ENCODE measurements at regions not wholly inside any gene's neighbourhood (a gene's known extent, or its start where the extent isn't known, plus 50 kb on each side); places are given as distances from the start of the nearest gene placed in this dataset.

DNA sequence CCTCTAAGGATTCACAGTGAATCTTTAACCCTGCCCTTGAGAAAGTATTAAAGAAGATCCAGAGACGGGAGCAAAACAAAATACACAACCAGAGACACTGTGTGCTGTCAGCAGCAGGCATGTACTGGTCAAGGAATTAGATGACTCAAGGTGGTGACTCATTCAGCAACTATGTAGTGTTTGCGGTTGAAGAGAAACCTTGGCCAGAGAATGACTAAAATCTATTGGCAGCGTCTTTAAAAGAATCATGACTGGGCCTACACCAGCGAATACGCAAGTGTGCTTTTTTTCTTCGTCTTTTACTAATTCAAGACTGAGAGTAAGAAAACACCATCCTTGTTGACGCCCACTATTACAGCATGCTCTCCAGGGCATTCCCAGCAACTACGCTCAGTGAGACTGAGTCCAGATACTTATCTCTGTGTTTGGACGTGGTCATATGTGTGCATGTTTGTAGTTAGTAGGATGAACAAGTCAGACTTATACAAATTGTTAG is 72.4 kb upstream of the BACH2 start:
- DNase-seq (peak; percentile 43 to 66), FAIRE-seq (no peak)
- Histone ChIP-seq H3K9me3 (ENCODE audit: control insufficient read depth in 2 of 2, insufficient read depth in 1 of 2, low read depth in 1 of 2, low read length in 1 of 2) (no peaks in the 10 kb centered on the region), H3K27me3 (ENCODE audit: control insufficient read depth in 3 of 3, insufficient read depth in 3 of 3, low read length in 3 of 3) (no peaks in the 10 kb centered on the region), H3K4me1 (ENCODE audit: control insufficient read depth in 3 of 3, insufficient read depth in 2 of 3, low read depth in 1 of 3, low read length in 2 of 3) (no peaks in the 10 kb centered on the region), H3K27ac (ENCODE audit: low read depth in 1 of 3, low read length in 2 of 3) (no peak overlapping the region), H3K36me3 (ENCODE audit: control insufficient read depth in 3 of 3, insufficient read depth in 2 of 3, low read depth in 1 of 3, low read length in 3 of 3) (no peaks in the 10 kb centered on the region), H3K4me3 (ENCODE audit: low read depth in 1 of 3, low read length in 3 of 3) (no peak overlapping the region)
- WGBS, 3 donors: 28 to 33% (median 29%) methylated on average over 9 of the region's 9 CpGs

DNA sequence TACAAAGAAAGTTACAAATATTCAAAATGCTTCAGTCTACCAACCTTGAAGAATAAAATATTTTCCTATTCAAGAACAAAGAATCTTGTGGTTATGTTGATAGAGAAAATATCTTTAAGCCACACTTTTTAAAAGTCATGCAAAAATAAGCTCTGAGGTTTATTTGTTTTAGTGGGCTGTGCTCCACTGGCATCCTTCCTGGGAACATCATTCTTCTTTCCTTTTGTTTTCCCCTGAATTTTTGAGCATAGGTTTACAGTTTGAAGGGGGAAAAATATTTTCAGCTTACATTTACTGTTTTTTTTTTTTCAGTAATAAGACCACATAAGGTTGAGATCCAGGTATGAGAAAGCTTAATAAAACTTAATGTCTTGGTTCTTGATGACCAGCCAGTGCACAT is 72.0 kb upstream of the BACH2 start:
- no peaks in the 10 kb centered on the region for H3K4me1 ChIP-seq (ENCODE audit: control insufficient read depth in 3 of 3, insufficient read depth in 2 of 3, low read depth in 1 of 3, low read length in 2 of 3)
- FAIRE-seq: no peak

DNA sequence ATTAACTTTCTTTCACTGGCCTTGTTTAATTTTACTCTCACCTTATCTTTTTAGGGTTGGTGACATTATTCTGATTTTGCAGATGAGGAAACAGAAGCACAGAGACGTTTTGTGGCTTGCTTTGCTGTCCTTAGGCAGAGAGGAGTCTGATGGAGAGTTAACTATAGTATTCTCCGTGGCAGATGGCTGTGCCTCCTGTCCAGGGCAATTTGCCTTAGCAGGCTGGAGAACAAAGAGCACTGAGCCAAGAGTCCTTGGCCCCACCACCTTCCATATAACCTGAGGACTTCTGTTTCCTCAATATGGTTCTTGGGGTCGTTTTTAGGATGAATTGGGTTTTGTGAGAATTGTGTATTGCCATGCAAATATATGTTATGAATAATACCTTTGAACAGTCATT is 71.4 kb upstream of the BACH2 start:
- H3K4me3 ChIP-seq (ENCODE audit: low read depth in 1 of 3, low read length in 3 of 3): no peak overlapping the region
- 29 to 66% (median 65%) methylated on average over 3 of the region's 3 CpGs for WGBS, 3 donors
- H3K9me3 ChIP-seq (ENCODE audit: control insufficient read depth in 2 of 2, insufficient read depth in 1 of 2, low read depth in 1 of 2, low read length in 1 of 2): no peaks in the 10 kb centered on the region
- no peaks in the 10 kb centered on the region for H3K27me3 ChIP-seq (ENCODE audit: control insufficient read depth in 3 of 3, insufficient read depth in 3 of 3, low read length in 3 of 3)
- H3K4me1 ChIP-seq (ENCODE audit: control insufficient read depth in 3 of 3, insufficient read depth in 2 of 3, low read depth in 1 of 3, low read length in 2 of 3): no peaks in the 10 kb centered on the region
- no peak for DNase-seq
- H3K27ac ChIP-seq (ENCODE audit: low read depth in 1 of 3, low read length in 2 of 3): no peak overlapping the region
- FAIRE-seq: no peak
- no peaks in the 10 kb centered on the region for H3K36me3 ChIP-seq (ENCODE audit: control insufficient read depth in 3 of 3, insufficient read depth in 2 of 3, low read depth in 1 of 3, low read length in 3 of 3)

More for the DNA sequence above, 72.0 kb upstream of the BACH2 start:
- no peak overlapping the region for H3K4me3 ChIP-seq (ENCODE audit: low read depth in 1 of 3, low read length in 3 of 3)
- H3K27me3 ChIP-seq (ENCODE audit: control insufficient read depth in 3 of 3, insufficient read depth in 3 of 3, low read length in 3 of 3): no peaks in the 10 kb centered on the region
- H3K27ac ChIP-seq (ENCODE audit: low read depth in 1 of 3, low read length in 2 of 3): no peak overlapping the region
- H3K9me3 ChIP-seq (ENCODE audit: control insufficient read depth in 2 of 2, insufficient read depth in 1 of 2, low read depth in 1 of 2, low read length in 1 of 2): no peaks in the 10 kb centered on the region
- H3K36me3 ChIP-seq (ENCODE audit: control insufficient read depth in 3 of 3, insufficient read depth in 2 of 3, low read depth in 1 of 3, low read length in 3 of 3): no peaks in the 10 kb centered on the region
- DNase-seq: no peak

DNA sequence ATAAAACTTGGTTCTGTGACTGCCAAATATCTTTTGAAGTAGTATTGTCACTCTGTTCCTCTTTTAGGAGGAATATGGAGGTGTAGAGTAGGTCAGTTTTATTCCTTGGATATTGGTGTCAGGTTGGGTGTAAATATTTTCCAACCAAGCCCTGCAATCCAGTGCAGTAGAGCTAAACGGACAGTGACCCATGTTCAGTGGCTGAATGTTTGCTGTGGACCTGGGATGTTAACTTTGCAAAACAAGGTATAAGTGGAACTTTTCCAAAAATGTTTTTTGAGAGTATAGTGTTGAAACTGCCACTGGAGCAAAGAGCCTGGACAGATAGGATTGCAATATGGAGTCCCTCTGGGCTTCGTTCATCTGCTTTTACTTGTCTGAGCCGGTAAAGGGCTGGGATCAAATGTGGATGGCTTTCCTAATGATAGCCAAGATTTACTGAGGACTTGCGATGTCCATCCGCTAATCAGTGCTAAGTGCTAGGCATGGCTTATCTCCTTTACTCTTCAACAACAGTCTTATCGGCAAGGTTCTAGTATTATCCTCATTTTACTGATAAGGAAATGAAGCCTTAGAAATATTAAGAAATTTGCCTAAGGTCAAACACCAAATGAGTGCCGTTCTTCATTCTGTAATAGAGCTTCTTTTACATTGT is 69.0 kb upstream of the BACH2 start:
- H3K4me3 ChIP-seq (ENCODE audit: low read depth in 1 of 3, low read length in 3 of 3): no peak overlapping the region
- no peaks in the 10 kb centered on the region for H3K36me3 ChIP-seq (ENCODE audit: control insufficient read depth in 3 of 3, insufficient read depth in 2 of 3, low read depth in 1 of 3, low read length in 3 of 3)
- WGBS, 3 donors: 61 to 89% (median 63%) methylated on average over 7 of the region's 7 CpGs
- H3K27me3 ChIP-seq (ENCODE audit: control insufficient read depth in 3 of 3, insufficient read depth in 3 of 3, low read length in 3 of 3): no peaks in the 10 kb centered on the region
- FAIRE-seq (no peak), DNase-seq (no peak)
- no peaks in the 10 kb centered on the region for H3K9me3 ChIP-seq (ENCODE audit: control insufficient read depth in 2 of 2, insufficient read depth in 1 of 2, low read depth in 1 of 2, low read length in 1 of 2)
- H3K4me1 ChIP-seq (ENCODE audit: control insufficient read depth in 3 of 3, insufficient read depth in 2 of 3, low read depth in 1 of 3, low read length in 2 of 3): no peaks in the 10 kb centered on the region
- no peak overlapping the region for H3K27ac ChIP-seq (ENCODE audit: low read depth in 1 of 3, low read length in 2 of 3)

DNA sequence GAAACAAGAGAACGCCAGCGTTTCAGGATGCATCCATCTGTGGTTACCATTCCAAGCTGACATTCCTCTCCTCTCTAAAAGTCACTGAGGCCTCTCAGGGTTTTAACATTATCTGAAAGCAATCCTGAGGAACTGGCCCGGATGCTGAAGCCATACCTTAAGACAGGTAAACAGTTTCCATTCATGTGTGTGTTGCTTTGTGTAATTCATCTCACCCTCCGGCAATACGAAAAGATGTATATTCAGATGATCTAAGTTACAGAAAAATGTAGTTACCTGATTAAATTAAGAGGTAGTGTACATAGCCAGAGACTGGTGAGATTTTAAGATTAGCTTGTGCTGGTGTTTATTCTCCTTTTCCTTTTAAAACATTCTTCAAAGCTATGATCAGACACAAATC is 68.4 kb upstream of the BACH2 start:
- no peaks in the 10 kb centered on the region for H3K36me3 ChIP-seq (ENCODE audit: control insufficient read depth in 3 of 3, insufficient read depth in 2 of 3, low read depth in 1 of 3, low read length in 3 of 3)
- H3K4me1 ChIP-seq (ENCODE audit: control insufficient read depth in 3 of 3, insufficient read depth in 2 of 3, low read depth in 1 of 3, low read length in 2 of 3): no peaks in the 10 kb centered on the region
- no peak overlapping the region for H3K27ac ChIP-seq (ENCODE audit: low read depth in 1 of 3, low read length in 2 of 3)
- H3K27me3 ChIP-seq (ENCODE audit: control insufficient read depth in 3 of 3, insufficient read depth in 3 of 3, low read length in 3 of 3): no peaks in the 10 kb centered on the region
- DNase-seq: no peak
- no peak overlapping the region for H3K4me3 ChIP-seq (ENCODE audit: low read depth in 1 of 3, low read length in 3 of 3)
- no peaks in the 10 kb centered on the region for H3K9me3 ChIP-seq (ENCODE audit: control insufficient read depth in 2 of 2, insufficient read depth in 1 of 2, low read depth in 1 of 2, low read length in 1 of 2)
- FAIRE-seq: no peak
- 70 to 75% (median 75%) methylated on average over 5 of the region's 5 CpGs for WGBS, 3 donors

DNA sequence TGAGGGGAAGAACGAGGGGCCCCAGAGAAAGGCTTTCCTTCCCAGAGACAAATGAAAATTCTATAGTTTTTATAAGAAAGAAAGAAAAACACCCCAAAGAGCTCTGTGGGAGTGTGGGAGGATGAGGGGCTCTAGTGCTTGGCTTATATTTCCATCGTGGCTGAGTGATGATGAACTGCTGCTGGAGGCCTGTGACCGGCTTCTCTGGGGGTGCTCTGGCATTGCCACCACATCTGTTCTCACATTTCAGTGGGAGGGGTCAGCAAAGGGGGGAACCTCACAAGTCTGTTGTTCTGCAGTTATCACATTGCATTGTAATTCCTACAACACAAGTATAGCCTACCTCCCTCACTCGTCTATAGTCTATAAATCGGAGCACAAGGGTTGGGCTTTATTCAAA is 67.6 kb upstream of the BACH2 start:
- H3K27me3 ChIP-seq (ENCODE audit: control insufficient read depth in 3 of 3, insufficient read depth in 3 of 3, low read length in 3 of 3): no peaks in the 10 kb centered on the region
- no peaks in the 10 kb centered on the region for H3K9me3 ChIP-seq (ENCODE audit: control insufficient read depth in 2 of 2, insufficient read depth in 1 of 2, low read depth in 1 of 2, low read length in 1 of 2)
- FAIRE-seq (no peak), DNase-seq (no peak)
- WGBS, 3 donors: 68 to 74% (median 69%) methylated on average over 5 of the region's 5 CpGs
- no peaks in the 10 kb centered on the region for H3K36me3 ChIP-seq (ENCODE audit: control insufficient read depth in 3 of 3, insufficient read depth in 2 of 3, low read depth in 1 of 3, low read length in 3 of 3)
- H3K4me3 ChIP-seq (ENCODE audit: low read depth in 1 of 3, low read length in 3 of 3): no peak overlapping the region
- H3K4me1 ChIP-seq (ENCODE audit: control insufficient read depth in 3 of 3, insufficient read depth in 2 of 3, low read depth in 1 of 3, low read length in 2 of 3): no peaks in the 10 kb centered on the region
- H3K27ac ChIP-seq (ENCODE audit: low read depth in 1 of 3, low read length in 2 of 3): no peak overlapping the region

DNA sequence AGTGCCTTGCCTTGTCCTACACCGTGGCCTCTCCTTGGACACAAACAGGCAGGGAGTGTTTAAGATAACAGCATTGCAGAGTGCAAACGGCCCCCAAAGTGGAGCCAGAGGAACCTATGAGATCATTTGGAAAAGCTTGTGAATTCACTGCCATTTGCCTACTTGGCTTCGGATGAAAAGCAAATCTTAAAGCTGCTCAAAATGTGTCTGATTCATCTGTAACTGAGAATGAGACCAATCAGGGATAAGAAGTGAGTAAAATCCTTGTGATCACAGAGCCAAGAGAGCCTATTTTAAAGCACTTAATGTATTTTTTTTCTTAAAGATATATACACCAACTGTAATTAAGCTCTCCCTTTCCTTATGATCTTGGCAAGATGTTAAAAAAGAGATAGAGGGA is 65.7 kb upstream of the BACH2 start:
- WGBS, 3 donors: 34 to 45% (median 43%) methylated on average over 3 of the region's 3 CpGs
- H3K36me3 ChIP-seq (ENCODE audit: control insufficient read depth in 3 of 3, insufficient read depth in 2 of 3, low read depth in 1 of 3, low read length in 3 of 3): no peaks in the 10 kb centered on the region
- DNase-seq (no peak), FAIRE-seq (no peak)
- no peaks in the 10 kb centered on the region for H3K9me3 ChIP-seq (ENCODE audit: control insufficient read depth in 2 of 2, insufficient read depth in 1 of 2, low read depth in 1 of 2, low read length in 1 of 2)
- H3K27me3 ChIP-seq (ENCODE audit: control insufficient read depth in 3 of 3, insufficient read depth in 3 of 3, low read length in 3 of 3): no peaks in the 10 kb centered on the region
- H3K4me1 ChIP-seq (ENCODE audit: control insufficient read depth in 3 of 3, insufficient read depth in 2 of 3, low read depth in 1 of 3, low read length in 2 of 3): no peaks in the 10 kb centered on the region
- no peak overlapping the region for H3K27ac ChIP-seq (ENCODE audit: low read depth in 1 of 3, low read length in 2 of 3)
- H3K4me3 ChIP-seq (ENCODE audit: low read depth in 1 of 3, low read length in 3 of 3): no peak overlapping the region

DNA sequence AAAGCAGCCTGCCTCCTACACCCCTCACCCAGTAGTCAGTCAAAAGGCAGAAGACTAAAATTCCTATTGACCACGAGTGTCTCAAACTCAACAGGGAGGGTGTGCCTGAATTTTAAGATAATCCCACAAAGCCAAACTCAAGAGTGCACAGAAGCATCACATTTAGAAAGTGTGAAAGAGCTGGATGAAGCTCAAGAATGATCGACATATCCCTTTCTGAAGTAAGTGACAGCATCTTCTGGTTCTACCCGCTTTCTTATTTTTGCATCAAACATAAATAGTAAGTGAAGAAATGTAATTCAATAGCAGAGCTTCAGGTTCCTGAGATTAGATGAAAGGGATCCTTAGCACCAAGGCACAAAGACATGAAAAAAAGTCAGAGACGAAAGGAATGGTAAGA is 64.5 kb upstream of the BACH2 start:
- Histone ChIP-seq H3K4me1 (ENCODE audit: control insufficient read depth in 3 of 3, insufficient read depth in 2 of 3, low read depth in 1 of 3, low read length in 2 of 3) (no peaks in the 10 kb centered on the region), H3K36me3 (ENCODE audit: control insufficient read depth in 3 of 3, insufficient read depth in 2 of 3, low read depth in 1 of 3, low read length in 3 of 3) (no peaks in the 10 kb centered on the region), H3K27me3 (ENCODE audit: control insufficient read depth in 3 of 3, insufficient read depth in 3 of 3, low read length in 3 of 3) (peaks cover 0 to 2% (median 0%) of the 10 kb centered on the region in 3 donors), H3K27ac (ENCODE audit: low read depth in 1 of 3, low read length in 2 of 3) (no peak overlapping the region), H3K4me3 (ENCODE audit: low read depth in 1 of 3, low read length in 3 of 3) (no peak overlapping the region), H3K9me3 (ENCODE audit: control insufficient read depth in 2 of 2, insufficient read depth in 1 of 2, low read depth in 1 of 2, low read length in 1 of 2) (no peaks in the 10 kb centered on the region)
- DNase-seq: no peak
- WGBS, 3 donors: 76 to 78% (median 77%) methylated on average over 4 of the region's 4 CpGs
- FAIRE-seq: no peak
